Neuronal stem cell (in vitro differentiated cells): ENCODE measurements at regions not wholly inside any gene's neighbourhood (a gene's known extent, or its start where the extent isn't known, plus 50 kb on each side); places are given as distances from the start of the nearest gene placed in this dataset.

Experiments
- DNase-seq: peaks from one replicate; pipeline ENCODE4 v3.0.0-alpha.2; 2013; ENCODE audit warnings: low spot score
- H2AFZ ChIP-seq: one replicate; pipeline ENCODE4 v1.6.1; 2013; ENCODE audit warnings: mild to moderate bottlenecking, low read length, inconsistent platforms
- H2AK5ac ChIP-seq: 2 replicates; pipeline ENCODE4 v1.6.1; 2013; ENCODE audit warnings: low read depth, mild to moderate bottlenecking, inconsistent platforms, low read length, moderate library complexity, mixed read lengths
- H2BK120ac ChIP-seq: 2 replicates; pipeline ENCODE4 v1.6.1; 2013; ENCODE audit warnings: low read depth, mild to moderate bottlenecking, inconsistent platforms, low read length, moderate library complexity, mixed read lengths
- H2BK12ac ChIP-seq: one replicate; pipeline ENCODE4 v1.6.1; 2013; ENCODE audit warnings: low read length, inconsistent platforms
- H2BK15ac ChIP-seq: 2 replicates; pipeline ENCODE4 v1.6.1; 2013; ENCODE audit warnings: mild to moderate bottlenecking, low read length, inconsistent platforms, mixed read lengths
- H2BK5ac ChIP-seq: one replicate; pipeline ENCODE4 v1.6.1; 2013; ENCODE audit warnings: inconsistent platforms, mild to moderate bottlenecking, low read length, moderate library complexity
- H3K14ac ChIP-seq: one replicate; pipeline ENCODE4 v1.6.1; 2013; ENCODE audit warnings: low read length, inconsistent platforms
- H3K18ac ChIP-seq: 2 replicates; pipeline ENCODE4 v1.6.1; 2013; ENCODE audit warnings: low read length, inconsistent platforms
- H3K23ac ChIP-seq: 2 replicates; pipeline ENCODE4 v1.6.1; 2013; ENCODE audit warnings: low read depth, mild to moderate bottlenecking, mixed read lengths, low read length, inconsistent platforms; ENCODE audit not compliant: poor library complexity
- H3K27ac ChIP-seq: replicated peaks from 3 replicates; pipeline ENCODE4 v1.5.1; 2013; ENCODE audit warnings: low read length, inconsistent platforms
- H3K27me3 ChIP-seq, 3 experiments: 2 replicates each; pipeline ENCODE4 v1.6.1; 2013; ENCODE audit warnings: low read length in 3 of 3, mild to moderate bottlenecking in 2 of 3, inconsistent platforms in 1 of 3, low read depth in 1 of 3, mixed read lengths in 1 of 3, moderate library complexity in 1 of 3; ENCODE audit not compliant: control insufficient read depth in 3 of 3, insufficient read depth in 3 of 3
- H3K36me3 ChIP-seq, 2 donors: replicated peaks in 1 of 2; 2 replicates each; pipeline ENCODE4 v1.6.1; 2013; ENCODE audit warnings: low read length in 2 of 2; ENCODE audit not compliant: control insufficient read depth in 2 of 2, insufficient read depth in 2 of 2
- H3K4ac ChIP-seq: 2 replicates; pipeline ENCODE4 v1.6.1; 2013; ENCODE audit warnings: inconsistent platforms, mild to moderate bottlenecking, low read length, moderate library complexity
- H3K4me1 ChIP-seq, 2 donors: 1 replicate in 1 of 2; 2 replicates in 1 of 2; pipeline ENCODE4 v1.6.1; 2013; ENCODE audit warnings: low read length in 2 of 2, low read depth in 1 of 2; ENCODE audit not compliant: control insufficient read depth in 2 of 2, insufficient read depth in 1 of 2
- H3K4me2 ChIP-seq: one replicate; pipeline ENCODE4 v1.6.1; 2013; ENCODE audit warnings: mild to moderate bottlenecking, low read length, inconsistent platforms; ENCODE audit not compliant: insufficient read depth, poor library complexity, severe bottlenecking
- H3K4me3 ChIP-seq, 2 donors: 2 replicates each; pipeline ENCODE4 v1.5.1; 2013; ENCODE audit warnings: low read length in 2 of 2, mild to moderate bottlenecking in 2 of 2, inconsistent platforms in 1 of 2, moderate library complexity in 1 of 2
- H3K79me1 ChIP-seq: one replicate; pipeline ENCODE4 v1.6.1; 2013; ENCODE audit warnings: low read depth, mild to moderate bottlenecking, inconsistent platforms, low read length, moderate library complexity
- H3K9ac ChIP-seq: one replicate; pipeline ENCODE4 v1.6.1; 2013; ENCODE audit warnings: mild to moderate bottlenecking, low read depth, low read length, inconsistent platforms; ENCODE audit not compliant: poor library complexity
- H3K9me3 ChIP-seq, 2 donors: replicated peaks in 1 of 2; 2 replicates each; pipeline versions ENCODE3 to v1.6.1; 2013; ENCODE audit warnings: low read length in 2 of 2, mild to moderate bottlenecking in 2 of 2, inconsistent platforms in 1 of 2, low read depth in 1 of 2, mixed read lengths in 1 of 2, moderate library complexity in 1 of 2; ENCODE audit not compliant: control insufficient read depth in 2 of 2, insufficient read depth in 1 of 2
- H4K8ac ChIP-seq: one replicate; pipeline ENCODE4 v1.6.1; 2013; ENCODE audit warnings: low read depth, mild to moderate bottlenecking, inconsistent platforms, low read length, moderate library complexity
- H4K91ac ChIP-seq: one replicate; pipeline ENCODE4 v1.6.1; 2013; ENCODE audit warnings: low read length, low read depth, mild to moderate bottlenecking, inconsistent platforms; ENCODE audit not compliant: poor library complexity
- WGBS, 2 donors: extraction: QIAGEN DNeasy Blood & Tissue Kit; methylation state at CpG; one replicate each; pipeline ENCODE4 v1.1.7; 2013; ENCODE audit warnings: missing lambda C conversion rate in 2 of 2, mixed read lengths in 1 of 2; ENCODE audit not compliant: insufficient read length in 2 of 2, insufficient replicate concordance in 1 of 2; ENCODE audit errors: extremely low coverage in 2 of 2; 5-methylcytosine and 5-hydroxymethylcytosine counted together

DNA sequence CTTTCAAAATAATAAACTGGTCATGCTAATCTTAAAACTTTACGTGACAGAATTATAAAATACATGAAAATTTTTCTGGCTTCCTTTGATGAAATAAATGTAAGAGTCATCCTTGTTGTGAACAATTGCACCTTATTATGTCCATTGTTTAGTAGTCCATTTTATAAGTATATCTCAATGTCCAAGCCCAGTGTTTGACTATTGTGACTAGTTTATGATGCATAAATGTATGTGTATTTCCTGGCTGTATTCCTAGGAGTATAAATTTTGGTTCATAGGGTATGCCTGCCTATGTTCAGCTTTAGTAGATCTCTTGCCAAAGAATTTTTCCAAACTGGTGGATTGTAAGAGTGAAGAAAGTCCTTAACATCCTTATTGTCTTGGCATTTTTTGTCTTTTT is 2895.5 kb upstream of the PCDH20 start:
- H3K4me2 ChIP-seq, result no peak overlapping the region
- H4K8ac ChIP-seq, result no peak overlapping the region
- no peak overlapping the region for H2BK15ac ChIP-seq
- no peak overlapping the region for H3K14ac ChIP-seq
- H3K9me3 ChIP-seq, result no peaks in the 10 kb centered on the region
- H3K4ac ChIP-seq, result no peak overlapping the region
- H3K18ac ChIP-seq, result no peak overlapping the region
- no peak overlapping the region for H3K9ac ChIP-seq
- H4K91ac ChIP-seq, result no peak overlapping the region
- no peaks in the 10 kb centered on the region for H3K36me3 ChIP-seq
- H3K27me3 ChIP-seq, result no peaks in the 10 kb centered on the region
- H2BK5ac ChIP-seq, result no peak overlapping the region
- H3K79me1 ChIP-seq, result no peaks in the 10 kb centered on the region
- H2AK5ac ChIP-seq, result no peak overlapping the region
- H2BK12ac ChIP-seq, result no peak overlapping the region
- no peak for DNase-seq
- no peak overlapping the region for H3K23ac ChIP-seq
- H2BK120ac ChIP-seq, result no peak overlapping the region
- WGBS, 2 donors, result no CpG with 5 or more reads among the region's 1 CpG
- H3K4me1 ChIP-seq, result no peaks in the 10 kb centered on the region
- no peak overlapping the region for H2AFZ ChIP-seq
- no peak overlapping the region for H3K27ac ChIP-seq
- no peak overlapping the region for H3K4me3 ChIP-seq

DNA sequence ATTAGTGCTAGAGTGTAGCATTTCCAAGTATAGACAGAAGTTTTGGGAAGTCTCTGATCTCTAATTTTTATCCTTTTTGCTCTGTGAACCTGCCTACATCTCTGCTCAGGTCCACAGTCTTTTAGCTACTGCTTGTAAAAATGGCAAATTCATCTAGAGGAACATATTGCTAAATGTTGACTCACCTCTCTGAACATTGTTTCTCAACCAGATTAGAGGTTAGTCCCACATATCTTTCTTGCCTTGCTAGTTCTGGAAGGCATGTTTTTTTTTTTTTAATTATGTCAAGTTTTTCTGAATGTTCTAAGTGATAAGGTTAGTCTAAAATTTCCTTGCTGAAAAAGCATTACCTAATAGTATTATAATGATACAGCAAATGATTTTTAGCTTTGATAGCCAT is 2889.6 kb upstream of the PCDH20 start:
- H2BK12ac ChIP-seq, result no peak overlapping the region
- H3K36me3 ChIP-seq, result no peaks in the 10 kb centered on the region
- no peak overlapping the region for H4K91ac ChIP-seq
- H3K4me2 ChIP-seq, result no peak overlapping the region
- H2BK120ac ChIP-seq, result no peak overlapping the region
- H3K27me3 ChIP-seq, result no peaks in the 10 kb centered on the region
- H4K8ac ChIP-seq, result no peak overlapping the region
- no peaks in the 10 kb centered on the region for H3K9me3 ChIP-seq
- no peak overlapping the region for H3K23ac ChIP-seq
- H2AK5ac ChIP-seq, result no peak overlapping the region
- H3K27ac ChIP-seq, result no peak overlapping the region
- H3K4me3 ChIP-seq, result no peak overlapping the region
- no peak overlapping the region for H3K4ac ChIP-seq
- no peak overlapping the region for H3K14ac ChIP-seq
- H2BK5ac ChIP-seq, result no peak overlapping the region
- no peak for DNase-seq
- H3K4me1 ChIP-seq, result no peaks in the 10 kb centered on the region
- no peak overlapping the region for H3K18ac ChIP-seq
- no peak overlapping the region for H2BK15ac ChIP-seq
- H3K79me1 ChIP-seq, result no peaks in the 10 kb centered on the region
- H2AFZ ChIP-seq, result no peak overlapping the region
- H3K9ac ChIP-seq, result no peak overlapping the region

DNA sequence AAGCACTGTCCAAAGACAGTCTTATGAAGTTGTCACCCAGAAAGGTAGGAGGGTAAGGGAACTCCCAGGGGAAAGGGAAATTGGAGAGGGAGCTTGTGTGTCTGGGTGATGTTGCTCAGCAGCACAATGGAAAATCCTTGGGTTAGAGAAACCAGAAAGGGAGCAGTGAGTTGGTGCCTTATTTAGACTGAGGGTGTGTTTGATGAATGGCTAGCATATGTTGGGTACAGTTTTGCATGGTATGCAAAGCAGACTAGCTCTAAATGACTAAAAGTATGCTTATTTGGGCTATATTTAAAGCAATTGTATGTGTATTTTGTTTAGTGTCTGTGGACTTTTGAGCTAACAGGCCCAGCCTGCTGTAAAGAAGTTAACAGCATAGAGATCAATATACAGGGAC is 2884.6 kb upstream of the PCDH20 start:
- Histone ChIP-seq H3K27ac (no peak overlapping the region), H4K8ac (no peak overlapping the region), H2BK5ac (no peak overlapping the region), H3K79me1 (no peaks in the 10 kb centered on the region), H3K4me3 (no peak overlapping the region), H2BK15ac (no peak overlapping the region), H2AK5ac (no peak overlapping the region), H3K27me3 (no peaks in the 10 kb centered on the region), H3K4ac (no peak overlapping the region), H2AFZ (no peak overlapping the region), H3K9me3 (no peaks in the 10 kb centered on the region), H2BK12ac (no peak overlapping the region), H3K14ac (no peak overlapping the region), H3K23ac (no peak overlapping the region), H3K9ac (no peak overlapping the region), H4K91ac (no peak overlapping the region), H3K4me1 (no peaks in the 10 kb centered on the region), H3K36me3 (no peaks in the 10 kb centered on the region), H3K4me2 (no peak overlapping the region), H3K18ac (no peak overlapping the region), H2BK120ac (no peak overlapping the region)
- DNase-seq, result no peak

DNA sequence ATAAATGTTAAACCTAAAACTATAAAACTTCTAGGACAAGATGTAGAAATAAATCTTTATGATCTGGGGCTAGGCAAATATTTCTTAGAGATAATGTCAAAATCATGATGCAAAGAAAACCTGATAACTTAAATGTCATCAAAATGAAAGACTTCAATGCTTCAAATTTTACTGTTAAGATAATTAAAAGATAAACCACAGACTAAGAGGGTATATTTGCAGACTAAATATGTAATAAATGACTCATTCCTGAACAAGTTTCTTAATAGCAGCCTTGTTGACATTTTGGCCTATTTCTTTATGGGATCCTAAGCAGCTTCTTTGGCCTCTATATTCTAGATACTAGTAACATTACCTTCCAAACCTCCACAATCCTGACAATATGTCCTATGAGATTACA is 2878.3 kb upstream of the PCDH20 start:
- Histone ChIP-seq H2BK5ac (no peak overlapping the region), H3K36me3 (no peaks in the 10 kb centered on the region), H2AFZ (no peak overlapping the region), H3K79me1 (no peaks in the 10 kb centered on the region), H3K27ac (no peak overlapping the region), H4K8ac (no peak overlapping the region), H3K23ac (no peak overlapping the region), H3K27me3 (no peaks in the 10 kb centered on the region), H2BK120ac (no peak overlapping the region), H4K91ac (no peak overlapping the region), H3K4me3 (no peak overlapping the region), H3K4ac (no peak overlapping the region), H3K9me3 (no peaks in the 10 kb centered on the region), H3K9ac (no peak overlapping the region), H2AK5ac (no peak overlapping the region), H3K4me1 (no peaks in the 10 kb centered on the region), H3K18ac (no peak overlapping the region), H2BK12ac (no peak overlapping the region), H3K4me2 (no peak overlapping the region), H3K14ac (no peak overlapping the region), H2BK15ac (no peak overlapping the region)
- no peak for DNase-seq
